ENCODE measurements at regions not wholly inside any gene's neighbourhood (a gene's known extent, or its start where the extent isn't known, plus 50 kb on each side); places are given as distances from the start of the nearest gene placed in this dataset.

DNA sequence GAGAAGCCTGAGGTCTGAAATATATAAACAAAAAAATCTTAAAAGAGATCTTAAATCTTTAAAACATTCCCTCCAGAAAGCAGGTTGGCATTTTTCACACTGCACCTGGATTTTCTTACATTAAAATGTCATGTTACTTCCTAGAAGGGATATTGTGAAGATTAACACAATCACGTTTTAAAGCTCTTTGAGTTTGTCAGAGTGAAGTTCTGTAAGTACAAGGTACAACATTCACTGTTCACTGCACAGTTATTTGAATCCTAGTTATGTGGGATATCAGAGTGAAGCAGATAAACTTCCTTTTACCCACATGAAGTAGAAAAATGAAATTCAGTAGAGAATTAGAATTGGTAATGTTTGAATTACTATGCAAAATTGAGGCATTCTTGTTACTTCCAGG lies 353.6 kb upstream of the RGMB start:
- Histone ChIP-seq H3K27ac (ENCODE audit: low read depth, low read length) (no peak overlapping the region), H3K4me1 (ENCODE audit: control insufficient read depth, insufficient read depth, low read length) (peaks cover 12% of the 10 kb centered on the region), H3K4me3 (ENCODE audit: low read depth, low read length) (no peak overlapping the region), H3K27me3 (ENCODE audit: control insufficient read depth, insufficient read depth, low read length) (no peaks in the 10 kb centered on the region), H3K9me3 (ENCODE audit: control insufficient read depth, insufficient read depth, low read length) (no peaks in the 10 kb centered on the region), H3K36me3 (ENCODE audit: control insufficient read depth, insufficient read depth, low read length) (no peaks in the 10 kb centered on the region), H3K9ac (ENCODE audit: low read depth, low read length) (no peak overlapping the region)

- Histone ChIP-seq H3K9me3 (ENCODE audit: control insufficient read depth, insufficient read depth, low read length) (no peaks in the 10 kb centered on the region), H3K36me3 (ENCODE audit: control insufficient read depth, insufficient read depth, low read length) (no peaks in the 10 kb centered on the region), H3K4me1 (ENCODE audit: control insufficient read depth, insufficient read depth, low read length) (peaks cover 8% of the 10 kb centered on the region), H3K9ac (ENCODE audit: low read depth, low read length) (no peak overlapping the region), H3K27ac (ENCODE audit: low read depth, low read length) (no peak overlapping the region), H3K27me3 (ENCODE audit: control insufficient read depth, insufficient read depth, low read length) (no peaks in the 10 kb centered on the region), H3K4me3 (ENCODE audit: low read depth, low read length) (no peak overlapping the region)
These were observed 348.6 kb upstream of the RGMB start for GRCh38 chr5:98424681-98425450.

- Histone ChIP-seq H3K36me3 (ENCODE audit: control insufficient read depth, insufficient read depth, low read length) (no peaks in the 10 kb centered on the region), H3K4me3 (ENCODE audit: low read depth, low read length) (no peak overlapping the region), H3K27ac (ENCODE audit: low read depth, low read length) (no peak overlapping the region), H3K27me3 (ENCODE audit: control insufficient read depth, insufficient read depth, low read length) (no peaks in the 10 kb centered on the region), H3K9ac (ENCODE audit: low read depth, low read length) (no peak overlapping the region), H3K4me1 (ENCODE audit: control insufficient read depth, insufficient read depth, low read length) (peaks cover 2% of the 10 kb centered on the region; the same call in 1 of the 2 replicates), H3K9me3 (ENCODE audit: control insufficient read depth, insufficient read depth, low read length) (no peaks in the 10 kb centered on the region)
These were observed 347.8 kb upstream of the RGMB start for GRCh38 chr5:98425640-98426039.

DNA sequence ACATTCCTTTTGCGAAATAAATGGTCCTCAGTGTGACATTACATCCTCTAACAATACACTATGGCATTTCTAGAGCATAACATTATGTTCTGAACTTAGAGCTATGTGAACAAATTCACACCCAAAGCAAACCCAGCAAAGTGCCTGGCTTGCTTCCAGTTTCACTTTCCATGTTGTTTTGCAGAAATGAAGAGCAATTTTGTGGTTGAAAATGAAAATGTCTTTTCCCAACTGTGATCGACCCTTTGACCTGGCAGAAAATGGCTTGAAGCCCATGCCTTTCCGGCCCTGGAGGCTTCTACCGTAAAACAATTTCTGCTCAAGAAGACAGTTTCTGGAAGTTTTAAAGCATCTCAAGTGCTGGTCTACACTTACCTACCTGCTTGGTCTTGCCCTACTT lies 344.7 kb upstream of the RGMB start:
- no peaks in the 10 kb centered on the region for H3K27me3 ChIP-seq (ENCODE audit: control insufficient read depth, insufficient read depth, low read length)

DNA sequence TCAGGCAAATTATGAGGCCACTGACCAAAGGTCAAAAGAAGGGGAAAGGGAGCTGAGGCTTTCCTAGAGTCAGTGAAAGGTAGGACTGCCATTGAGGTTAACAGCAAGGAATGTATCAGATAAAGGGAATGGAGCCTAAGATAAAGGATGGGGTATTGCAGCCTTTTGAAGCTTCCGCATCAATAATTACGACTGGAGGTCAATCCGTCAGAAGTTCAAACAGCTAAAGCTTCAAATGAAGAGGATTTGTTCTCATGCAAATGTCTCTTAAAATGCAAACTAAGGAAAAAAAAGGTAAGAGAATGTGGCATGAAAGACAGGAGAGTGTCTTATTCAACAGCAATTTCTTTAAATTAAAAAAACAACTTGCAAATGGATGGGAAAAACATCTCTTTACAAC lies 341.1 kb upstream of the RGMB start:
- Histone ChIP-seq H3K4me1 (ENCODE audit: control insufficient read depth, insufficient read depth, low read length) (peaks cover 23% of the 10 kb centered on the region), H3K9me3 (ENCODE audit: control insufficient read depth, insufficient read depth, low read length) (peaks cover 11% of the 10 kb centered on the region; the same call in 1 of the 2 replicates), H3K9ac (ENCODE audit: low read depth, low read length) (no peak overlapping the region), H3K27ac (ENCODE audit: low read depth, low read length) (peak overlapping the region; percentile 81), H3K4me3 (ENCODE audit: low read depth, low read length) (no peak overlapping the region), H3K36me3 (ENCODE audit: control insufficient read depth, insufficient read depth, low read length) (no peaks in the 10 kb centered on the region), H3K27me3 (ENCODE audit: control insufficient read depth, insufficient read depth, low read length) (no peaks in the 10 kb centered on the region)

More for the DNA sequence above, 344.7 kb upstream of the RGMB start:
- Histone ChIP-seq H3K4me3 (ENCODE audit: low read depth, low read length) (no peak overlapping the region), H3K4me1 (ENCODE audit: control insufficient read depth, insufficient read depth, low read length) (peaks cover 23% of the 10 kb centered on the region), H3K9me3 (ENCODE audit: control insufficient read depth, insufficient read depth, low read length) (no peaks in the 10 kb centered on the region), H3K9ac (ENCODE audit: low read depth, low read length) (no peak overlapping the region), H3K36me3 (ENCODE audit: control insufficient read depth, insufficient read depth, low read length) (no peaks in the 10 kb centered on the region), H3K27ac (ENCODE audit: low read depth, low read length) (no peak overlapping the region)

DNA sequence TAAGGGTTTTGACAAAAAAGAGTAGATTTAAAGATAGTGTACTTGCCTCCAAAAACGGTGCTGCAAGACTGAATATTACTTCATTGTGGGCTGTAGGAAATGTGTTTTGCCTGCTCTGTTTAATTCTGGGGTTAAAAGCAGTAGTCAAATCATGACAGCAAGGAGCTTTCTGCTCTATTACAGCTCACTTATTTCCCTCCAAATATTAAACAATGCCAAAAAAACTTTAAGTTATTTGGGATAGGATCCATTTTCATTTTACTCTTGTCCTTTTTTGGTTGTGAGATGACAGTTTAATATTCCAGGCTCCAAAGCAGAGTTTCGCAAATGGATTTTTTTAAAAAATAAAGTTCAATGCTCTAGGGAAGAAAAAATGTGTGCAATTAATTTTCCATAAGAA lies 340.4 kb upstream of the RGMB start:
- Histone ChIP-seq H3K4me1 (ENCODE audit: control insufficient read depth, insufficient read depth, low read length) (peaks cover 23% of the 10 kb centered on the region), H3K4me3 (ENCODE audit: low read depth, low read length) (no peak overlapping the region), H3K9ac (ENCODE audit: low read depth, low read length) (no peak overlapping the region), H3K27me3 (ENCODE audit: control insufficient read depth, insufficient read depth, low read length) (no peaks in the 10 kb centered on the region), H3K27ac (ENCODE audit: low read depth, low read length) (peak overlapping the region; percentile 81), H3K9me3 (ENCODE audit: control insufficient read depth, insufficient read depth, low read length) (peaks cover 11% of the 10 kb centered on the region; the same call in 1 of the 2 replicates), H3K36me3 (ENCODE audit: control insufficient read depth, insufficient read depth, low read length) (no peaks in the 10 kb centered on the region)

- Histone ChIP-seq H3K27me3 (ENCODE audit: control insufficient read depth, insufficient read depth, low read length) (no peaks in the 10 kb centered on the region), H3K9ac (ENCODE audit: low read depth, low read length) (no peak overlapping the region), H3K9me3 (ENCODE audit: control insufficient read depth, insufficient read depth, low read length) (peaks cover 11% of the 10 kb centered on the region; the same call in 1 of the 2 replicates), H3K4me3 (ENCODE audit: low read depth, low read length) (no peak overlapping the region), H3K36me3 (ENCODE audit: control insufficient read depth, insufficient read depth, low read length) (no peaks in the 10 kb centered on the region), H3K27ac (ENCODE audit: low read depth, low read length) (peak overlapping the region; percentile 81), H3K4me1 (ENCODE audit: control insufficient read depth, insufficient read depth, low read length) (peaks cover 23% of the 10 kb centered on the region)
These were observed 339.8 kb upstream of the RGMB start for GRCh38 chr5:98433673-98434072.

DNA sequence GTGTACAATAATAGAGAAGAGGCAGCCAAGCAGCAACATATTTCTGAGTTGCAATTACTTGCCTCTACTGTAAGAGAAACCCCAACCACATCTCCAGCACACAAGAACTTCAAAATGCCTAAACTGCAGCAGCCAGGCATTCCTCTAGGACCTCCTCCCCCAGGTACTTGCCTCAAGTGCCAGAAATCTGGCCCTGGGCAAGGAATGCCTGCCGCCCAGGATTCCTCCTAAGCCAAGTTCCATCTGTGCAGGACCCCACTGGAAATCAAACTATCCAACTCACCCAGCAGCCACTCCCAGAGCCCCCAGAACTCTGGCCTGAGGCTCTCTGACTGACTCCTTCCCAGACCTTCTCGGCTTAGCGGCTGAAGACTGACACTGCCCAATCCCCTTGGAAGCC lies 336.8 kb upstream of the RGMB start:
- H3K9me3 ChIP-seq (ENCODE audit: control insufficient read depth, insufficient read depth, low read length) = peaks cover 21% of the 10 kb centered on the region
- H3K4me3 ChIP-seq (ENCODE audit: low read depth, low read length) = no peak overlapping the region
- H3K27ac ChIP-seq (ENCODE audit: low read depth, low read length) = no peak overlapping the region
- no peak overlapping the region for H3K9ac ChIP-seq (ENCODE audit: low read depth, low read length)
- no peaks in the 10 kb centered on the region for H3K36me3 ChIP-seq (ENCODE audit: control insufficient read depth, insufficient read depth, low read length)
- H3K27me3 ChIP-seq (ENCODE audit: control insufficient read depth, insufficient read depth, low read length) = no peaks in the 10 kb centered on the region
- peaks cover 14% of the 10 kb centered on the region for H3K4me1 ChIP-seq (ENCODE audit: control insufficient read depth, insufficient read depth, low read length)

- no peak overlapping the region; the same call in 1 of the 2 replicates for H3K4me3 ChIP-seq (ENCODE audit: low read depth, low read length)
- no peak overlapping the region for H3K9ac ChIP-seq (ENCODE audit: low read depth, low read length)
- no peaks in the 10 kb centered on the region for H3K4me1 ChIP-seq (ENCODE audit: control insufficient read depth, insufficient read depth, low read length)
- no peaks in the 10 kb centered on the region for H3K27me3 ChIP-seq (ENCODE audit: control insufficient read depth, insufficient read depth, low read length)
- no peak overlapping the region for H3K27ac ChIP-seq (ENCODE audit: low read depth, low read length)
- no peaks in the 10 kb centered on the region for H3K36me3 ChIP-seq (ENCODE audit: control insufficient read depth, insufficient read depth, low read length)
- H3K9me3 ChIP-seq (ENCODE audit: control insufficient read depth, insufficient read depth, low read length) = peaks cover 34% of the 10 kb centered on the region
These were observed 331.0 kb upstream of the RGMB start for GRCh38 chr5:98442448-98442847.

- H3K4me3 ChIP-seq (ENCODE audit: low read depth, low read length) = no peak overlapping the region
- no peaks in the 10 kb centered on the region for H3K36me3 ChIP-seq (ENCODE audit: control insufficient read depth, insufficient read depth, low read length)
- no peak overlapping the region for H3K9ac ChIP-seq (ENCODE audit: low read depth, low read length)
- H3K4me1 ChIP-seq (ENCODE audit: control insufficient read depth, insufficient read depth, low read length) = no peaks in the 10 kb centered on the region
- H3K27ac ChIP-seq (ENCODE audit: low read depth, low read length) = no peak overlapping the region
- H3K9me3 ChIP-seq (ENCODE audit: control insufficient read depth, insufficient read depth, low read length) = peaks cover 34% of the 10 kb centered on the region
- H3K27me3 ChIP-seq (ENCODE audit: control insufficient read depth, insufficient read depth, low read length) = no peaks in the 10 kb centered on the region
These were observed 329.6 kb upstream of the RGMB start for GRCh38 chr5:98443881-98444280.

GRCh38 chr5:98453296-98453695 lies 320.2 kb upstream of the RGMB start:
- H3K9ac ChIP-seq (ENCODE audit: low read depth, low read length) = no peak overlapping the region
- H3K27ac ChIP-seq (ENCODE audit: low read depth, low read length) = no peak overlapping the region
- H3K9me3 ChIP-seq (ENCODE audit: control insufficient read depth, insufficient read depth, low read length) = no peaks in the 10 kb centered on the region

More at GRCh38 chr5:98453296-98453695, 320.2 kb upstream of the RGMB start:
- Histone ChIP-seq H3K27me3 (ENCODE audit: control insufficient read depth, insufficient read depth, low read length) (no peaks in the 10 kb centered on the region), H3K4me1 (ENCODE audit: control insufficient read depth, insufficient read depth, low read length) (no peaks in the 10 kb centered on the region), H3K4me3 (ENCODE audit: low read depth, low read length) (no peak overlapping the region), H3K36me3 (ENCODE audit: control insufficient read depth, insufficient read depth, low read length) (no peaks in the 10 kb centered on the region)
